ENCODE measurements at regions not wholly inside any gene's neighbourhood (a gene's known extent, or its start where the extent isn't known, plus 50 kb on each side); places are given as distances from the start of the nearest gene placed in this dataset.

DNA sequence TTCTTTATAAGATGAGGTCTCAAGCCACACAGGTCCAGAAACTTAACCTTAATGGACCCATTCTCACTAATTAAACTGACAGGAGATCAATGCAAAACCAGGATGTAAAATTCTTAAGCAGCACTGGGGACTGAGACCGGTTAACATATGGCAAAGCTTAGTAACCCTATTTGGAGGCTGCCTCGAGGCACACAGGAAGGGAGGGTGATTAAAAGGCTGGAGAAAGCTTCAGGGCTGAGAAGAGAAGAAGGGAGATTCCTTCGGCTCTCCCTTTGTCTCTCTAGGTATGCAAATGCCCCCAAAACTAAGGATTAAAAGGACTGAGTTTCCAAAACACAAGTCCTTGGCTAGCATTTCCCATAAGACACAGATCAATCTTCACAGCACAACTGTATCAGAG, 120.8 kb upstream of the DSCAM start:
- Histone ChIP-seq H3K36me3 (no peaks in the 10 kb centered on the region), H3K4me1 (no peaks in the 10 kb centered on the region), H3K27ac (no peak overlapping the region), H3K27me3 (peaks cover 35% of the 10 kb centered on the region), H3K9me3 (no peaks in the 10 kb centered on the region), H3K4me3 (no peak overlapping the region)
- no peak for ATAC-seq
- TF ChIP-seq, protein P1, sequence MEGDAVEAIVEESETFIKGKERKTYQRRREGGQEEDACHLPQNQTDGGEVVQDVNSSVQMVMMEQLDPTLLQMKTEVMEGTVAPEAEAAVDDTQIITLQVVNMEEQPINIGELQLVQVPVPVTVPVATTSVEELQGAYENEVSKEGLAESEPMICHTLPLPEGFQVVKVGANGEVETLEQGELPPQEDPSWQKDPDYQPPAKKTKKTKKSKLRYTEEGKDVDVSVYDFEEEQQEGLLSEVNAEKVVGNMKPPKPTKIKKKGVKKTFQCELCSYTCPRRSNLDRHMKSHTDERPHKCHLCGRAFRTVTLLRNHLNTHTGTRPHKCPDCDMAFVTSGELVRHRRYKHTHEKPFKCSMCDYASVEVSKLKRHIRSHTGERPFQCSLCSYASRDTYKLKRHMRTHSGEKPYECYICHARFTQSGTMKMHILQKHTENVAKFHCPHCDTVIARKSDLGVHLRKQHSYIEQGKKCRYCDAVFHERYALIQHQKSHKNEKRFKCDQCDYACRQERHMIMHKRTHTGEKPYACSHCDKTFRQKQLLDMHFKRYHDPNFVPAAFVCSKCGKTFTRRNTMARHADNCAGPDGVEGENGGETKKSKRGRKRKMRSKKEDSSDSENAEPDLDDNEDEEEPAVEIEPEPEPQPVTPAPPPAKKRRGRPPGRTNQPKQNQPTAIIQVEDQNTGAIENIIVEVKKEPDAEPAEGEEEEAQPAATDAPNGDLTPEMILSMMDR (IDR thresholded peaks at IDR 0.05) = no peak
- TF ChIP-seq POLR2A (IDR thresholded peaks at IDR 0.05) (no peak), POLR2AphosphoS5 (IDR thresholded peaks at IDR 0.05) (no peak), EP300 (IDR thresholded peaks at IDR 0.05) (no peak)
- 0 to 28% methylated on average over 1 to 3 of the region's 3 CpGs for WGBS, 2 donors (ENCODE audit: low coverage in 1 of 2)

DNA sequence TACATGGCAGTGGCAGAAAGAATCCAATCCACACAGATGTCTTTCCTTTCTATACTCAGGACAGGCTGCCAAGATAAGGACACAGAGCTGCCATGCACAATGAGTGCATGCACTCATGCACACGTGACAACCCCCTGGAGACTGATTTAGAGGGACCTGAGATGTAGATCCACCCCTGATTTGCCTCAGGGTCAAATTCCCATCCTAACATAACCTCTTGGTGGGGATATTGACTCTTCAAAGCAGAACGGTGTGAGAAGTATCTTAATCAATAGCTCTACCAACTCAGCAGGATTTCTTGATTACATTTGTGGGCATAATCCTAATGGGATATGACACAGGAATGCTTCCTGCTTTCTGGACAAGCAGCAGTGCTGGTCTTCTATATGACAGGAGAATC, 125.2 kb upstream of the DSCAM start:
- ATAC-seq = no peak
- H3K36me3 ChIP-seq = no peaks in the 10 kb centered on the region
- no peak overlapping the region for H3K27ac ChIP-seq
- H3K9me3 ChIP-seq = peaks cover 0 to 14% (median 0%) of the 10 kb centered on the region in 3 donors
- peaks cover 33% of the 10 kb centered on the region for H3K27me3 ChIP-seq
- H3K4me1 ChIP-seq = no peaks in the 10 kb centered on the region
- TF ChIP-seq POLR2A (IDR thresholded peaks at IDR 0.05) (no peak), EP300 (IDR thresholded peaks at IDR 0.05) (no peak), POLR2AphosphoS5 (IDR thresholded peaks at IDR 0.05) (no peak)
- TF ChIP-seq, protein P1 (IDR thresholded peaks at IDR 0.05) = no peak
- 65% methylated on average over 2 of the region's 2 CpGs; no CpG with 5 or more reads in 1 of the 2 donors for WGBS, 2 donors (ENCODE audit: low coverage in 1 of 2)
- no peak overlapping the region for H3K4me3 ChIP-seq

DNA sequence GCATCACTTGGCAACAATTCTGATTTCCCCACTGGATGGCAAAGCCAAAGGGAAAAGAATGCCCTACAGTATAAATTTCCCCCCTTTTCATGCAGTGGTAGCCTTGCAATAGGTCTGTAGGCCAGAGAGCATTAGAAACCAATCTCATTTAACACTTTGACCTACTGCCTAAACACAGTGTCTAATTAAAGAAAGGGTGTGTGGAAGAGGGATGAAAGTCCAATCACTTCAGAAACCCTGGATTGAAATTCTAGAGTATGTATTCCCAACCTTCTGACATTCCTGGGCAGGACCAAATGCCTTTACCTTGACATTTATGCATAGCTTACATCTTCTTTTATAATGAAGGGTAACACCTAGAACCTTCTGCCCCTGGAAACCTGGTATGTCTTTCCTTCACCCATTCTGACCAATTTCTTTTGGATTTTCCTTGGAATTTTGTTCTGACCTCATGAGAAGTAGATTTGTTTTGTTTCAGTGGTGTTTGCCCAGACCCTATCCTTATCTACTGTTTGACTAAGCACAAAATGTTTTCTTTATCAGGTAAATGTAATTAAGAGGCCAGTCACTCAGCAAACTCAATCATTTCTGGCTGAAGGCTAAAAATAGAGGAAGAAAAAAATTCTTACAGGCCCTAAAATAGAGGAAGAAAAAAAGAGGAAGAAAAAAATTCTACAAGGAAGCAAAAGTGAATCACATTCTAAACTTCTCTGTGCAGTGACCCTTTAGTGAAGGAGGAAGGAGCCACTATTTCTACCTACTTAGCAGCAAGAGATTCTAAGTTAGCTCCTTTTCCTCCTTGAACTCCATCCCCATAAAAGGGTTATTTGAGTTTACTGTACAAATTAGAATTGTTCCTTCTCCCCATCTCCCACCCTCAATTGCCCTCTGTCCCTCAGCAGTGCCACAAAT, 129.5 kb upstream of the DSCAM start:
- TF ChIP-seq, protein P1 (IDR thresholded peaks at IDR 0.05) = no peak
- no peak for TF ChIP-seq POLR2A (IDR thresholded peaks at IDR 0.05)
- no peak for TF ChIP-seq EP300 (IDR thresholded peaks at IDR 0.05)
- no peak for TF ChIP-seq POLR2AphosphoS5 (IDR thresholded peaks at IDR 0.05)
- Histone ChIP-seq H3K36me3 (no peaks in the 10 kb centered on the region), H3K9me3 (peaks cover 0 to 23% (median 0%) of the 10 kb centered on the region in 3 donors), H3K27me3 (peaks cover 12% of the 10 kb centered on the region), H3K4me1 (no peaks in the 10 kb centered on the region), H3K27ac (no peak overlapping the region), H3K4me3 (no peak overlapping the region)
- no peak for ATAC-seq

DNA sequence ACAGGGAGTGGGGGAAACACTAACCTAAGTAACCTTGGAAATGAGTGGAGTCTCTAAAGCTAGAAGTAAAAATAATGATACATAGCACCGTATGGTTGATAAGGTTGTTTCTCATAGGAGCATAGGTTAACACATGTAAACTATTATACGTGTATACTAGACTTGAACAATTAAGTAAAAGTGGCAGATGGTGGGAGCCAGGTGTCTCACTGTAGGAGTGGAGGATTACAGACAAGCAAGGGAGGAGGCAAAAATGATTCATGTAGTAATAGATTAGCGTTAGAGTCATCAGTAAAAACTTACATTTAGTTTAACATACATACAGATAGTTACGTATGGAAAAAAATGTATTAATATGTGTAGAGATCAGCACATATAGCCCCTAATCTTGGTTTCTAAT, 138.4 kb upstream of the DSCAM start:
- no peaks in the 10 kb centered on the region for H3K27me3 ChIP-seq
- H3K4me1 ChIP-seq = no peaks in the 10 kb centered on the region
- 45 to 62% methylated on average over 4 of the region's 4 CpGs for WGBS, 2 donors (ENCODE audit: low coverage in 1 of 2)
- no peaks in the 10 kb centered on the region for H3K36me3 ChIP-seq
- TF ChIP-seq, protein P1 (IDR thresholded peaks at IDR 0.05) = no peak
- TF ChIP-seq POLR2A (IDR thresholded peaks at IDR 0.05) (no peak), POLR2AphosphoS5 (IDR thresholded peaks at IDR 0.05) (no peak), EP300 (IDR thresholded peaks at IDR 0.05) (no peak)
- H3K4me3 ChIP-seq = no peak overlapping the region
- ATAC-seq = no peak
- peaks cover 0 to 12% (median 0%) of the 10 kb centered on the region in 3 donors for H3K9me3 ChIP-seq
- no peak overlapping the region for H3K27ac ChIP-seq

DNA sequence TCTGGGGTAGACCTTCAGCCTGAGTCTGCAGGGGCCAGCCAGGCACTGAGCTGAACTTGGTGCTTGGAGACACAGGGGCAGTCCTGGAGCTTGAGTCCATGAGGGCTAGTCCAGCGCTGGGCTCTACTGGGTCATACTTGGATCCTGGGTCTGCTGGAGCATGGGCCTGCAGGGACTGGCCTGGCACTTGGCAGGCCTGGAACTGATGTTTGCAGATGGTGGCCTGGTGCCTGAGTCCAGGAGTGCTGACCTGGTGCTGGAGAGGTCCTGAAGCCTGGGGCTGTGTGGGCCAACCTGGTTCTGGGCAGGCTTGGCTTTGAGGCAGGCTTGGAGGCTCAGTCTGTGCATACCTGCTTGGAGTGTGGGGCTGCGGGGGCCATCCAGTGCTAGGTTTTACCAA, 143.4 kb upstream of the DSCAM start:
- H3K27me3 ChIP-seq = no peaks in the 10 kb centered on the region
- no peaks in the 10 kb centered on the region for H3K36me3 ChIP-seq
- WGBS, 2 donors (ENCODE audit: low coverage in 1 of 2) = 100% methylated on average over 1 of the region's 2 CpGs; no CpG with 5 or more reads in 1 of the 2 donors
- TF ChIP-seq POLR2A (IDR thresholded peaks at IDR 0.05) (no peak), POLR2AphosphoS5 (IDR thresholded peaks at IDR 0.05) (no peak), EP300 (IDR thresholded peaks at IDR 0.05) (no peak)
- TF ChIP-seq, protein P1 (IDR thresholded peaks at IDR 0.05) = no peak
- no peaks in the 10 kb centered on the region for H3K4me1 ChIP-seq
- ATAC-seq = no peak
- no peak overlapping the region for H3K4me3 ChIP-seq
- no peaks in the 10 kb centered on the region for H3K9me3 ChIP-seq
- no peak overlapping the region for H3K27ac ChIP-seq

Measured in gastroesophageal sphincter (tissue), 4 donors.